OCI-LY3 (cell line): ENCODE measurements at regions not wholly inside any gene's neighbourhood (a gene's known extent, or its start where the extent isn't known, plus 50 kb on each side); places are given as distances from the start of the nearest gene placed in this dataset.

Experiments
- EZH2phosphoT487 ChIP-seq: fragments of 200-600 bp; shearing (Covaris generic); IDR thresholded peaks from 2 replicates; pipeline ENCODE4 v1.6.1; 2018; ENCODE audit warnings: antibody characterized with exemption, mixed run types, low read depth
- TF ChIP-seq, protein P1 (sequence below): fragments of 200-600, 300-600 bp; sonication (generic); IDR thresholded peaks from 2 replicates; pipeline ENCODE4 v1.5.1; 2014; ENCODE audit warnings: antibody characterized with exemption, low read length, low read depth

GRCh38 chr3:168262887-168263286 lies 167.2 kb upstream of the GOLIM4 start:
- TF ChIP-seq, protein P1, sequence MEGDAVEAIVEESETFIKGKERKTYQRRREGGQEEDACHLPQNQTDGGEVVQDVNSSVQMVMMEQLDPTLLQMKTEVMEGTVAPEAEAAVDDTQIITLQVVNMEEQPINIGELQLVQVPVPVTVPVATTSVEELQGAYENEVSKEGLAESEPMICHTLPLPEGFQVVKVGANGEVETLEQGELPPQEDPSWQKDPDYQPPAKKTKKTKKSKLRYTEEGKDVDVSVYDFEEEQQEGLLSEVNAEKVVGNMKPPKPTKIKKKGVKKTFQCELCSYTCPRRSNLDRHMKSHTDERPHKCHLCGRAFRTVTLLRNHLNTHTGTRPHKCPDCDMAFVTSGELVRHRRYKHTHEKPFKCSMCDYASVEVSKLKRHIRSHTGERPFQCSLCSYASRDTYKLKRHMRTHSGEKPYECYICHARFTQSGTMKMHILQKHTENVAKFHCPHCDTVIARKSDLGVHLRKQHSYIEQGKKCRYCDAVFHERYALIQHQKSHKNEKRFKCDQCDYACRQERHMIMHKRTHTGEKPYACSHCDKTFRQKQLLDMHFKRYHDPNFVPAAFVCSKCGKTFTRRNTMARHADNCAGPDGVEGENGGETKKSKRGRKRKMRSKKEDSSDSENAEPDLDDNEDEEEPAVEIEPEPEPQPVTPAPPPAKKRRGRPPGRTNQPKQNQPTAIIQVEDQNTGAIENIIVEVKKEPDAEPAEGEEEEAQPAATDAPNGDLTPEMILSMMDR, result no peak
- TF ChIP-seq EZH2phosphoT487, result no peak
